GM18870 (cell line): ENCODE measurements at regions not wholly inside any gene's neighbourhood (a gene's known extent, or its start where the extent isn't known, plus 50 kb on each side); places are given as distances from the start of the nearest gene placed in this dataset.
"Not testable (repeated sequence)": the region's sequence is repeated elsewhere in the genome, so short reads cannot be mapped to it uniquely, and the experiment has no call there.

Experiments
- ATAC-seq: cut with Tn5 transposase; IDR thresholded peaks from one replicate; pipeline ENCODE4 v1.9.1; 2021; ENCODE audit warnings: moderate library complexity; ENCODE audit not compliant: unreplicated experiment

DNA sequence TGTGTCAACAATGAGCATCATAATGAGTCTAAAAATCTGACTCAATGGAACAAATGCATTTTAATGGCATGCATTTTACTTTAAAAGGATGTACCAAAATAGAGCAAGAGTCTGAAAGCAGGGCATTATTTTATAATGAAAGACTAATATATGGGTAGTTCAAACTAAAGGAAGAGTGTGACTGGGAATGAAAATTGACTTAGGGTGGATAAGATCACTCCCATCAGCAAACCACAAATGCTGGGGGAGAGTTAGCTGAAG is 114.7 kb downstream of the SOX4 start:
- no peak for ATAC-seq

DNA sequence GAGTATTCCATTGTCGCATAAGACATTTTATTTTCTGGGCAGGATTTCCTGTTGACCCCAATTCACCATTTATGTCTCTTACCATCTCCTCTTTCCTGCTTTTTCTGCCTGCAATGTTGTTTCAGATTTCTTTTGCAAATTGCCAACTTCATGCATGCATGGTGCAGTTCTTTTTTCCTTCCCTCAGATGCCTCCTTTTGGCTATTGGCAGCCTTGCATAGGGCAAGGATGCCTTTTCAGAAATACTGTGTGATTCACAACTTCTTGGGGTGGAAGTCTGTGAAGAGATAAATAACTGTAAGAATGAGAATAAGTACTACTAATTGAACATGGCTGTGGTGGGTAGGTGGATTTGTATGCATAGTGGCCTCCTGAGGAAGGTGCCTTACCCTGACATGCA is 116.7 kb downstream of the SOX4 start:
- no peak for ATAC-seq

DNA sequence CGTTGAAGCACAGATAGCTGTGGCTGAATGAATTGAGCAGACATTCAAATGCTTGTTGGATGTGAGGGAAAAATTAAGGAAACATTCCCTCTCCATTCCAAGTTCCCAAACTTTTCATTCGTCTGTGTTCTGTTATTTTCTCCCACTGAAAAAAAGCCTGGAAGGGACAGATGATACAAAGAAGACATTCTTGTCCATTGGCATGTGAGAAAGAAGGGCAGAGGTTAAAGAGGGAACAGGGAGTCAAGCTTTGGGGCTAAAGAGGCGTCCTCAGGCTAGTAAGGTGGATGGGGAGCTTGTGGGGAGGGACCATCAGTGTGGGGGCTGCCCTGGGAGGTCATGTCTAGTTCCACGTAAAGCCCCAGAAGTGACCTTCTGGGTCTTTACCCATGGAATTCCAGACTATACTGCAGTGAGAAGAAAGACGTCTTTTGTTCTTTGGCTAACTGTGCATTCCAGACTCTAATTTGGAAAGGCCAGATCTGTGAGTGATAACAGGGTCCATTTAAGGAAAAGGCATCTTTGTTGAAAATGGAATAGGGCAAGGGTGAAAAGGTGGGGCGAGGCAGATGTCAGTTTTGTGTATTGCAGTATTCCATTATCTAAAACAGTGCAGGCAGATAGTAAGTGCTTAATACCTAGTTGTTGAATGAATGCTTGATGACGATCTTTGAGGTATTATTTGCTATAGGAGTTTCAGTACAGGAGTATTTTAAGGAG is 117.5 kb downstream of the SOX4 start:
- ATAC-seq, result no peak

DNA sequence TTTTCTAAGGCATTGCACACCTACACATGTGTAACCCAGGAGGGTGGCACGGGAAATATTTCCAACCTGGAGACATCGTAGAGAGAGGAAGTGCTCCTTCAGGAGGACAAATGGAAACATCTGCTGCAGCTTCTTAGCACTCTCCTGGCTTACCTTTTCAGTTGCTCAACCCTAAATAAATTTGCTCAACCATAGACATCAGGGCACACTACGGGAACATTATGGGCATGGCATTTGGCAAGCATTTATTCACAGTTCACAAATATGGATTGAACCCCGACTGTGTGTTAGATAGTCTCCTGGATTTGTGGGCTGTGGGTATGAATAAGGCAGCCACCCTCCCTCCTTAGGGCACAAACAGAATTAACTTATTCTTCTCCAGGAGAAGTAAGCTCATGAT is 118.7 kb downstream of the SOX4 start:
- no peak for ATAC-seq

DNA sequence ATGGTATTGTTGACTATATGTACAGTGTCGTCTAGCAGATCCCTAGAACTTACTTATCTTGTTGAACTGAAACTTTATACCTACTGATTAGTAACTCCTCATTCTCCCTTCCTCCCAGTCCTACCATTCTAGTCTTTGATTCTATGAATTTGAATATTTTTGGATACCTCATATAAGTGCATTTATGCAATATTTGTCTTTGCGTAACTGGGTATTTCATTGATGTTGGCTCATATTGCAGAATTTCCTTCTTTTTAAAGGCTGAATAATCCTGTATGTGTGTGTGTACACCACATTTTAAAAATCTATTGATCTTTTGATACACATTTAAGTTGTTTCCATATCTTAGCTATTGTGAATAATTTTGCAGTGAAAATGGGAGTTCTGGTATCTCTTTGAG is 119.9 kb downstream of the SOX4 start:
- no peak for ATAC-seq

DNA sequence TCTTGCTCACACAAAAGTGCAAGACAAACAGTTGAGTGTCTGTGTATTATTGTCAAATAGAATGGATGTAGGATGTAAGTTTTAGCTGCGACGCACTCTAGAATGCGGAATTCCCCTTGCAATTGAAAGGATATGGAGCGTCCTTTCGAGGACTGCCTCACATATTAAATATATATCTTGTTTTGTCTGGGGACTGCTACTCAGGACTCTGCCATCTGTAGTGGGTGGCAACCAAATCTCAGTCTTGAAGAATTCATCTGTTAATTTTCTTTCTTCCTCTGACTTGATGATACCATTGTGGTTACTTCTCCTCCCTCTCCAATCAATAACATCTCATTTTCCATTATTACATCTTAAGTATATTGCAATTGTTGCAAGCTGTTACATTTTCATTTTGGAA is 121.6 kb downstream of the SOX4 start:
- no peak for ATAC-seq

DNA sequence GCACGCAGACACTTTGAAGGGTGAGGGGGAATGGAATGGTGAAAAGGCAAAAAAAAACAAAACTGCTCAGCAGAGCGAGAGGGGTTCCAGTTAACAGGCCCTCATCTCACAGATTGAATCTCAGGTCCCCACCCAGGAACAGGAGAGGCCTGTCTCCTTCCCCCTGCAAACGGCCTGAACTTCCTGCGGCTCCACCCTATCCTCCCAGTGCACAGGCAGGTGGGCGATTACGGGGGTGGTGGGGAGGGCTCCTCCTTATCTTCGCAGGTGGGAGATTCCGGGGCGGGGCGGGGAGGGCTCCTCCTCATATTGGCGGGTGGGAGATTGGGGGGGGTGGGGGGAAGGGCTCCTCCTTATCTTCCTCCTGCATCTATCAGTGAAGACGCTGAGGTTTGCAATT is 129.0 kb downstream of the SOX4 start:
- ATAC-seq, result no peak

DNA sequence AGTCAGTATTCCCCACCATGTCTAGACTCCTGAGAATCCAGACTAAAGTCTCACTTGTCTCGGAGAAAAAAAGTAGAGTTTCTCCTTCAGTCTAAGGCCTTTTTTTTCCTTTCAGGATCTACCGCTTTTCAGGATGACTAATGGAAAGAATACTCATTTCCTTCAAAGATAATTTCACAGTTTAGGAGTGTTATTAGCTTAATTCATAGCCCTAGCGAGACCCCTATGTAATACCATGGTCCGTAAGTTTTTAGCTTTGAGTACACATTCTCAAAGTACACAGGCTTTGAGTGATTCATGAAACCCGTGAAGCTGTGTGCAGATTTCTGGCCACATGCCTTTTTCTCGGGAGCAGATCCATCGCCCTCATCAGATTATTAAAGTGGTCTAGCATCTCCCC is 133.1 kb downstream of the SOX4 start:
- no peak for ATAC-seq

DNA sequence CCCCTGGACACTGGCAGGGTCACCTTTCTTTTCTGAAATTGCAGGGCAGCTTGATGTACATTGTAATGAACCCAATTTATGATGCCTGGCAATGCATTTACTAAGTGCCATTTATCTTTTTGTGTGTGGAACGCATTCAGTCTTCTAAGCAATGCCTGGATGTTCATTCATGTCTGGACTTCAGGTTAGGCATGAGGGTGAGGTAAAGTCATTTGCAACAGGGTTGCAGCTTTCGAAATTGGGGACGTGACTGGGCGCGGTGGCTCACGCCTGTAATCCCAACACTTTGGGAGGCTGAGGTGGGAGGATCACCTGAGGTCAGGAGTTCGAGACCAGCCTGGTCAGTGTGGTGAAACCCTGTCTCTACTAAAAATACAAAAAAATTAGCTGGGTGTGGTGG is 134.6 kb downstream of the SOX4 start:
- no peak for ATAC-seq

DNA sequence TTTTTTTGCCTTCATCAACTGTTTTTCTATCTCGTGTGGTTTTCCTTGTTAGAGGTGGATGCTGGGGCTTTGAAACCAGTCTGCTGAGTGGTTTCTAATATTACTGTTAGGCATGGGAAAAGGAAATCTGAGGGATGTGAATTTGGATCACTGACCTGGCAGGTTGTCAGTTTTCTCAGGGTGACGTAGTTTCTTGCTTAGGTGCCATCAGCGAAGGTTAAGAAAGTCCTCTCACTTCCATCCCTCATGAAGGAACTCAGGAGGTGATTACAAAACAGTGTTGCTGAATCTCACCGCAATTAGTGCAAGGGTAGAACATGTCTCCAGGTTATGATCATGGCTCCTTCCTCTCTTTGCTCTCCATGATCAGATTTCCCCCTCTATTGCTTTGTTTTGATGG is 135.9 kb downstream of the SOX4 start:
- no peak for ATAC-seq

DNA sequence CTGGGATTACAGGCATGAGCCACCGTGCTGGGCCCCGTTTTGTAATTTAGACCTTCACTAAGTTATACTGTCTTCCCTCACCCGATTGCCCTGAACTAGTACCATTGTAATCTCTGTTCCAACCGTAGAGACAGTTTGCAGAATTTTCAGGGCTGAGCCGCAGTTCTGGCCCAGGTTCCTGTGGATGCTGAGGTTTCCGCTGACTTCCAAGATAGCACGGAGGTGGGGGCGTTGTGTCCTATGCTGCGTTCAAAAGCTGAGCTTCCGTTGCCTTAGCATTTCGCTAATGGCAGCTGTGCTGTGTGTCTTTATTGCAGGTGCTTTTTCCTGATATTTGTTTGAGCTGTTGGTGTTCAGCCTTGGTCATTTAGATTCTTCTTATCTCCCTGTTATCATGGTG is 137.0 kb downstream of the SOX4 start:
- no peak for ATAC-seq

DNA sequence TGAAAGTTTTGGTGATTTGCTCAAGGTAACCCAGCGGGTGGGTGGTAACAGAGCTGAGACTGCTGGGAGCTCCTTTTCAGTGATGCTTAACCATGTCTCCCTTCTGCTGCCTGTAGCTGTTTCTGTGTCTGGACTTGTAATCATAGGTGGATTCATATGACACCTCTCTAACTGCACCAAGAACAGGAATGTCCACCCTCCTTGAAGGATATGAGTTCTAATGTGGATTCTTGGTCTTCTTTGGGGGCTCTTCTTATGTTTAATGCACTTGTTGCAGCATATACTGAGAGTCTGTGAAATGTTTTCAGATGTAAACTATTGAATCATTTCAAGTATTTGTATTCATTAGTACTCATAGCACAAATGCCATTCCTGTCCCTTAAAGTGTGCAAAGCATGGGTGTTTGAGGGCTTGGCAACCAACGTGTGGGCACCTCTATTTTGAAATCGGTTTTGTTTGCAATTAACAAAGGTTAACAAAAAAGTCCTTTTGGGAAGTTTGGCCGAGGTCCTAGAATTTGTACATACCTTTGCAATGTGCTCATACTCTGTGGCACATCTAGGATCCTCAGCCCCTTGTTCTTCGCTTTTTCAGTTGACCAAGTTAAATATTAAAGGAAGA is 138.0 kb downstream of the SOX4 start:
- no peak for ATAC-seq

DNA sequence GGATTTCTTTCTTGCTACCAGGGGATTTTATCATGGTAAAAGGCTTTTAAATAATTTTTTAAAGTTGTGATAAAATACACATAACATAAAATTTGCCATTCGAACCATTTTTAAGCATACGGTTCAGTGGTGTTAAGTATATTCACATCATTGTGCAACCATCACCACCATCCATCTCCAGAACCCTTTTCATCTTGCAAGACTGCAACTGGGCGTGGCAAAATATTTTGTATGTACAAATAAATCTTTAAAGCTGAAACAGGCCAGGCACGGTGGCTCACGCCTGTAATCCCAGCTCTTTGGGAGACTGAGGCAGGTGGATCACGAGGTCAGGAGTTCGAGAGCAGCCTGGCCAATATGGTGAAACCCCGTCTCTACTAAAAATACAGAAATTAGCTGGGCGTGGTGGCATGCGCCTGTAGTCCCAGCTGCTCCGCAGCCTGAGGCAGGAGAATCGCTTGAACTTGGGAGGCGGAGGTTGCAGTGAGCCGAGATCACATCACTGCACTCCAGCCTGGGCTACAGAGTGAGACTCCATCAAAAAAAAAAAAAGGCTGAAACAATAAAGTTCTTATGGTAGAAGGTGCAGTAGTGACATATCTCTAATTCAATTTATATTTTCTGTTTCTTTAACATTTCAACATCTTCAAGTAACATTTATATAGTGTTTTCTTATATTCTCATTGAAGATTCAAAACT is 138.6 kb downstream of the SOX4 start:
- ATAC-seq, result not testable (repeated sequence)

DNA sequence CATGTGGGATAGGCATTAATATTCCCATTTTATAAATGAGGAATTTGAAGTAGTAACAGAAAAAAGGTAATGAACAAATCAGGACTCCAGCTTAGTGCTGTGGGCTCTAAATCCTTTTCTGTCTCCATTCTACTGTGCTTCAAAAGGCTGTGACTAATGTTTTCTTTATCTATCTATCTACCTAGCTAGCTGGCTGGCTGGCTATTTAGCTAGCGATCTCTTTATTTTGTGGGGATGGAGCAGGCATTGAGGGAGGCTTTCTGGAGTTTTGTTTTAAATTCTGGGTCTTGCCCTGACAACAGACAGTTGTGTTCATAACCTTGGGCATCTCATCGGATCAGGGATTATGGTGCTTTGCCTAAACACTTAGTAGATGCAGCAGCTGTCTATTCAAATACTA is 139.2 kb downstream of the SOX4 start:
- ATAC-seq, result no peak

DNA sequence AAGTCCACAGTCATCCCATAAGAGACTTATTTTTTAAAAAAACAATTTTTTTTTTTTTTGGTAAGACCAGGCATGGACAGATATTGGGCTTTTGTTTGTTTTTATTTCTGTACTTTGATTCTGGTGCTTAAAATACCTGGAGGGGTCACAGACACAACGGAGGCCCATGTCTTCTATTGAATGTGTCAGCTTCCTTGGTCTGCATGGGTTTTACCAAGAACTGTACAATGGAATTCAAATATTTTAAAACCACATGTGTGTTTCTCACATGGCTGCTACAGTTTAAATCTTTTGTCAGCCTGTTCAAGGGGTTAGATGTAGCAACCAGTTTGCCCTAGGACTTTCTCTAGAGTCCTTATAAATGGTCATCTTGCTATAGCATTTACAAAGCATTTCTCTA is 139.8 kb downstream of the SOX4 start:
- ATAC-seq, result no peak

DNA sequence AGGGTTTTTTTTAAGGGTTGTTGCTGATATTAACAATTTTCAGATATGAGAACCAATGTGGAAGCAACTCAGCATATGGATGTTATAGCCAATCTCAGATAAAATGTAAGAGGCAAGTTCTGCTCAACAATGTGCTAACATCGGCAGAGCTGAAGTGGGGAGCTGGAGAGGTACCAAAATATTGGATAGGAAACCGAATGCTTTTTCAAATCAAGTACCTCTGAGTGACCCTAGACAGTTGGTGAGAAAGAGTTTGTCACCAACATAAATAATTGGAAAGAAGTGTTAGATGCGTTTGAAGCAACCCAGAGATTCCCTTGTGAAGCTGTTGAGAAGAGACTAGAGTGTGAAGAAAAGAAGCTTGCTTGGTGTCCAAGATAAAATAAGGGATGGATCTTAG is 140.7 kb downstream of the SOX4 start:
- ATAC-seq, result no peak

DNA sequence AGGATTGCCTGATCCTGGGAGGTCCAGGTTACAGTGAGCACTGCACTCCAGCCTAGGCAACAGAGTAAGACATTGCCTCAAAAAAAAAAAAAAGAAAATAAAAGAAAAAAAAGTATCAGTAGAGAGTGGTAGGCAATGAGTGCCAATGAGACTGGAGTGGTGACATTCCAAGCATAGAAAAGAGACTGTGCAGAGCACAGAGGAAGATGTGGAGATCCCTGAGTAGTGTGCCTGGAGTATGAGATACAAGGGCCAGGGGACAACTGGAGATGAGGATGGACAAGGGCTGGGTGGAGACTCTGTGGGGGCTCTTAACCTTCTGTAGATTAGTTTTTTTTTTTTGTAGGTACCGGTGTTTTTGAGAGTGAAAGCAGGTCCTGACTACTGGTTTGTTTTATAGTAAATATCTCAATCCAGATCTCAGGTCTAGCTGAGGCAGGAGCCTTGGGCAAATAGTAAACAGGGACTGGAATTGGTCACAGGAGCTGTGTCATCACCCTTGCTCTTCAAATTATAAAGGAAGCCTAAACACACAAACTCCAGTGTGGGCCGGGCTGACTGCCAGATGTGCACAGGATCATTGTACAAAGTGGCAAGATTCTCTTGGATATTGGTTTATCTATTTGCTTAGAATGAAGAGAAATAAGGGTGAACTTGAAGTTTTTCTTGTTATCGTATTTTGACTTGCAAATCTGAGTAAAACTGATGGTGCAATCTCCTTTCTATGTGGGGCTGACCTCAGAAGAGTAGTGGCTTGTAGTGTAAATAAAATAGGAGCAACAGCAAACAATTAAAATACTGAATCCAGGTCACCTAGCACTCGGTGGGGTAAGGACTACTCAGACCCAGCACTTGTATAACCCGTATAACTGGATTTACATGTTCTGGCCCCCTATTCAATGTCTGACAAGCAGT is 144.9 kb downstream of the SOX4 start:
- no peak for ATAC-seq

DNA sequence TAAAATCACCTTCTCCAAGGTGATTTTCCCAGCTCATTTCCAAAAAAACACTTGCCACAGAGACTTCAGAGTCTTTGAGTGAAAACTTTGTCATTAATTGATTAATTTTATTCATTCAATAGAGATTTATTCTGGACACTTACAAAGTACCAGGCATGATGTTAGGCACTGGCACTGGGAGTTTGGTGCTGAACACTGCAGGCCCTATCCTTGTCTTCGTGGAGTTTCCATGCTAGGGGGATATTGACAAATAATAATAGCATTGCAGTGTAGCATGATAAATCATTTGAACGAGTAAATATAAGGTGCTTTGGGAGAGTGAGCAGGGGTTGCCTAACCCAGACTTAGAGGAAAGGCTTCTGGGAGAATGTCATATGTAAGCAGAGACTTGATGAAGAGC is 145.7 kb downstream of the SOX4 start:
- no peak for ATAC-seq

DNA sequence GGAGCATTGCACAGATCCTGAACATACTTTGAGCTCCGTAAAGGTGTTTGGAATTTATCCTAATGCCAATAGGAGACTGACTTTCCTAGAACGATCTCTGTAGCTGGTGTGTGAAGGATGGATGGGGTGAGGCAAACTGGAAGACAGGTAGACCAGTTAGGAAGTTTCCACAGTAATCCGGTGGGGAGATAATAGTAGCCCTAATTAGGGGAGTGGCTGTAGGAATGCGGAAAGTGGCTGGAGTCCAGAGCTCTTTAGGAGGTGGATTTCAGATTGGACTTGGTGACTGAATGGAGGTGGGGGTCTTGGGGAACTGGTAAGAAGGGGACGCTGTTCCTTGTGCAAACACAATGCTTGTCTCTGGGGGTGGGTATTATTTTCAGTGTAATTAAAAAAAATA is 146.3 kb downstream of the SOX4 start:
- ATAC-seq, result no peak

DNA sequence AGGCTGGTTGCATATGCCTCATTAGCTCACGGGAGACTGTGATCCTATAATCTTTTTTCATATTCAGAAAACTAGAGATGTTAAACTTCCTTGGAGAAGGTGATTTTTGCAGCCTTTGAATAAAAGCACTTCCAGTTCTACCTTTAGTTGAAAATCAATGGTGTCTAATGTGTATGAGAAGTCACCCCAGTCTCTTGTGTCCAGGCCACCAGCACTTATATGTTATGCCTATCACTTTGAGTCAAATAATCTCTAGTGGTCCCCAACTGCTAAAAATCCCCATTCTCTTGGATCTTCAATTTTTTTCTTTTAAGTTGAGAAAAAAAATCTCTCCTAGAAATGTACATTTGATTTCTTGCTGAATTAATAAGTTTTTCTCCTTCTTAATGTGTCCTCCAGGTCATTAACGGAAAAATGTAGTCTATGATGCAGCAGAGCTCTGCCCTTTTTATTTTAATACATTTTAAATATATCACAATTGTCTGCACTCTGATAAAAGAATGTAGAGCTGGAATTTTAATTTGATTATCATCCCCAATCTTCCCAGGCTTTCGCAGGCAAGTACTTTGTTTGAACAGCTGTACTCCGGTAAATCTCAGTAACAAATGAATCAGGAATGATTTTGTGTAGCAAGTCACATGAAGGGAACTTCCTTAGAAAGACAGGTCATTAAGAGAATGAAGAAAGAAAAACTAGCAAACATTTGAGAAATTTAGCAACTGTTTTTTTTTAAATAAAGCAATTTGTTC is 147.0 kb downstream of the SOX4 start:
- no peak for ATAC-seq
